Body of pancreas (tissue), 4 donors: ENCODE measurements at regions not wholly inside any gene's neighbourhood (a gene's known extent, or its start where the extent isn't known, plus 50 kb on each side); places are given as distances from the start of the nearest gene placed in this dataset.

Experiments used
- POLR2A ChIP-seq, 3 donors: fragments of 450-650 bp; IDR thresholded peaks; one replicate each; pipeline ENCODE4 v1.6.1; 2016; ENCODE audit warnings: antibody characterized with exemption in 3 of 3, mild to moderate bottlenecking in 2 of 3
- TF ChIP-seq, protein P1 (sequence below), 7 experiments: fragments of 450-650 bp in 4 of 7; fragments of 200-600 bp in 3 of 7; sonication (generic) in 3 of 7; IDR thresholded peaks; one replicate each; pipeline ENCODE4 v1.5.1; 2016 to 2019; ENCODE audit warnings: antibody characterized with exemption in 7 of 7

DNA sequence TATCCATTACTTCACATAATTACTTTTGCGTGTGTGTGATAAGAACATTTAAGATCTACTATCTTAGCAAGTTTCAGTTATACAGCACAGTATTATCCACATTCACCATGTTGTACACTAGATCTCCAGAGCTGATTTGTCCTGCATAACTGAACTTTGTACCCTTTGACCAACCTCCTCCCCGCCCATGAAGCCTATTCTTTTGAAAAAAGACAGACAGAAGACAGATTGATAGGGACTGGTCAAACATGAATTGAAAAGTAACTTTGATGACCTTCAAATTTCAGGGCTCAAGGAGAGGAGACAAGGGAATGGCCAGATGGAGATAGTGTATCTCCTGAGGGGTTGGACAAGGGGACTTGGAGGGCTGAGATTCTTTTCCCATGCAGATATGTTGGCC, 96.3 kb downstream of the CMC2 start:
- TF ChIP-seq, protein P1, sequence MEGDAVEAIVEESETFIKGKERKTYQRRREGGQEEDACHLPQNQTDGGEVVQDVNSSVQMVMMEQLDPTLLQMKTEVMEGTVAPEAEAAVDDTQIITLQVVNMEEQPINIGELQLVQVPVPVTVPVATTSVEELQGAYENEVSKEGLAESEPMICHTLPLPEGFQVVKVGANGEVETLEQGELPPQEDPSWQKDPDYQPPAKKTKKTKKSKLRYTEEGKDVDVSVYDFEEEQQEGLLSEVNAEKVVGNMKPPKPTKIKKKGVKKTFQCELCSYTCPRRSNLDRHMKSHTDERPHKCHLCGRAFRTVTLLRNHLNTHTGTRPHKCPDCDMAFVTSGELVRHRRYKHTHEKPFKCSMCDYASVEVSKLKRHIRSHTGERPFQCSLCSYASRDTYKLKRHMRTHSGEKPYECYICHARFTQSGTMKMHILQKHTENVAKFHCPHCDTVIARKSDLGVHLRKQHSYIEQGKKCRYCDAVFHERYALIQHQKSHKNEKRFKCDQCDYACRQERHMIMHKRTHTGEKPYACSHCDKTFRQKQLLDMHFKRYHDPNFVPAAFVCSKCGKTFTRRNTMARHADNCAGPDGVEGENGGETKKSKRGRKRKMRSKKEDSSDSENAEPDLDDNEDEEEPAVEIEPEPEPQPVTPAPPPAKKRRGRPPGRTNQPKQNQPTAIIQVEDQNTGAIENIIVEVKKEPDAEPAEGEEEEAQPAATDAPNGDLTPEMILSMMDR (IDR thresholded peaks at IDR 0.05), result no peak
- no peak for TF ChIP-seq POLR2A (IDR thresholded peaks at IDR 0.05)
